ENCODE measurements at regions not wholly inside any gene's neighbourhood (a gene's known extent, or its start where the extent isn't known, plus 50 kb on each side); places are given as distances from the start of the nearest gene placed in this dataset.

DNA sequence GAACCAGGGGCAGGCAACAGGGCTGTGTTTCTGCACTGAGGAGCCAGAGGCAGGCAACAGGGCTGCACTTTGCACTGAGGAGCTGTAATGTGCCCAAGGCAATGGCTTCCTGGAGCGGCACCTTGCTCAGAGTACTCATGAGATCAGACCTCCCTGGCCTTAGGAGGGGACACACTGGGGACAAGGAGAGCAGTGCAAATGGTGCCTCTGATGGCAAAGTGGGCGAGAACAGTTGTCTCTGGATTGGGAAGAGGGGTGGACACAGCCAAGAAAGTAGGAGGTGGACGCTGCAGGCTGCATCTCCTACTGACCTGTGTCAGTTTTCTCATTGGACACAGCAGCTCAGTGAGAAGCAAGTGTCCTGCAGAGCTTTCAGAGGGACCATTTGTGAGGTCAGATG is 1443.3 kb downstream of the TBC1D22A start:
- DNase-seq (ENCODE audit: low spot score), result no peak
- no peak for FAIRE-seq

DNA sequence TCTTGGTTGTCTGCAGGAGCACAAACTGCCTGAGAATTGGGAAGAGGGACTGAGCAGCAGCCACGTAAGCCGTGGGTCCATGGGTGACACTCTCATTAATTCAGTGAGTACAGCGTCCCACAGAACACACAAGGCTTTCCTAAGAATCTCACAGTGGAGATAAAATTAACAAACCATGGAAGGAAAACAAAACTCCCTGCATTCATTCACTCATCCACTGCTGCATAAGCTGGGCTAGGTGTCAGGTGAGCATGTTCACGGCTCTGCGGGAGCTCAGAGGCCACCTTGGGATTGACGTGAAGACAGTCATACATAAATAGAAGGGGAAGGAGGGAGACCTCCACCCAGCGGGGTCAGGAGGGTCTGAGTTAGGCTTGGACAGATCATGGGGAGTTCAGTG is 1442.7 kb downstream of the TBC1D22A start:
- DNase-seq (ENCODE audit: low spot score) (no peak), FAIRE-seq (no peak)

DNA sequence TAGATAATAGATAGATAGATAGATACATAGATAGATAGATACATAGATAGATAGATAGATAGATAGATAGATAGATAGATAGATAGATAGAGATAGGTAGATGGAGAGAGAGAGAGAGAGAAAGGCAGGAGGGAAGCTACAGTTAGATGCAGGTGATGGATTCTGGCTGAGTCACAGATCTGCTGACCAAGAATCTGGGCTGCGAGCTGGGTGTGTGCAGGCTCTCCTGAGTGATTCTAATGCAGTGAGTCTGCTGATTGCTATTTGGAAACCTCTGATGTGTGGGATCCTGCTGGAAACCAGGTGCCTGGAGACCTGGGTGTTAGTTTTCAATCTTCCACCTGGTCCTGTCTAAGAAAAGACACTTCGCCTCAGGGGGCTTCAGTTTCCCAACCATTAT is 1441.8 kb downstream of the TBC1D22A start:
- DNase-seq (ENCODE audit: low spot score), result no peak
- FAIRE-seq, result no peak

DNA sequence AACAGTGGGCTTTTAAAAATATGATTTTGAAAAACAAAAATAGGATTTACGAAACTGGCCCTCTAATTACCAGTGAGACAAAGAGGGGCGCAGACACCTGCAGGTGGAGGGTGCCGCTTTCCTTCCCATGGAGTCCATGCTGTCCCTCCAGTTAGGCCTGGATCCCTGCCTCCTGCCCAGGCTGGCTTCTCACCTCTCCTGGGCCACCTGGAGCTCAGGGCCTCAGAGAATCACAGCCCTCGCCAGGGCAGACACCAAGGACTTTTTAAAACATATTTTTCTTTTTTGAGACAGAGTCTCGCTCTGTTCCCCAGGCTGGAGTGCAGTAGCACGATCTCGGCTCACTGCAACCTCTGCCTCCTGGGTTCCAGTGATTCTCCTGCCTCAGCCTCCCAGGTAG is 1437.2 kb downstream of the TBC1D22A start:
- no peak for DNase-seq (ENCODE audit: low spot score)
- no peak for FAIRE-seq

DNA sequence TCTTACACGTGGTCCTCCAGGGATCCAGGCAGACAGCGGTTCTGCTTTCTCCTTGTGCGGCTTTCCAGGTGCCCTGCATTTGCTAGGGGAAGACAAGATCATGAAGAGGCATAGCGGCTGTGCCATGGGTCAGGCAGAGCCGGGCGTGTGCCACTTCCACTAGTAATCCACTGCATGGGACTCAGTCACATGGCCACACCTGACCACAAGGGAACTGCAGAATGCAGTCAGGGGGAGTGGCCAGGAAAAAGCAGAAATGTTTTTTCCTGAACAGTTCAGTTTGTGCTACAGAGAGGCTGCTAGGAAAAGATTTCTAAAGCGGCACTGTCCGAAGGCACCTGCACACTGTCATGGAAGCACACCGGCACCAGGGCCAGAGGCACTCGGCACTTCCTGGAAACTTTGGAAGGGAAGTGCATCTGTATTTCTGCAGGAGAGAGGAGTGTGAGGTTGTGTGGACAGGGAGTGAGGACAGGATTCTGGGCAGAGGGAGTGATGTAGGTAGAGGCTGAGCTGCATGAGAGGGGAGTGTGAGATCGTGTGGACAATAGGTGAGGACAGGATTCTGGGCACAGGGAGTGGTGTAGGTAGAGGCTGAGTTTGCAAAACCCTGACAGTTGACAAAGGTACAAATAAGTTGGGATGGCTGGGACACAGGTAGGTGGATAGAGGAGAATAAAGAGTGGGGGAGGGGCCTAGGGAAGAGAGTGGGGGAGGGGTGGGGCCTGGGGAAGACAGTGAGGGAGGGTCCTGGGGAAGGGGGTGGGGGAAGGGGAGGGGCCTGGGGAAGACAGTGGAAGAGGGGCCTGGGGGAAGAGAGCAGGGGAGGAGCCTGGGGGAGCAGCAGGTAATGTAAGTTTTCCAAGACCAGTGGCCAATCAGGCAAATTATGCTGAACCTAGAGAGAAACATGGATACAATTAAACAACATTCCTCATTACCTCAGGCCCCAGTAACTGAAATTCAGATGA is 1436.3 kb downstream of the TBC1D22A start:
- FAIRE-seq (no peak), DNase-seq (ENCODE audit: low spot score) (no peak)

DNA sequence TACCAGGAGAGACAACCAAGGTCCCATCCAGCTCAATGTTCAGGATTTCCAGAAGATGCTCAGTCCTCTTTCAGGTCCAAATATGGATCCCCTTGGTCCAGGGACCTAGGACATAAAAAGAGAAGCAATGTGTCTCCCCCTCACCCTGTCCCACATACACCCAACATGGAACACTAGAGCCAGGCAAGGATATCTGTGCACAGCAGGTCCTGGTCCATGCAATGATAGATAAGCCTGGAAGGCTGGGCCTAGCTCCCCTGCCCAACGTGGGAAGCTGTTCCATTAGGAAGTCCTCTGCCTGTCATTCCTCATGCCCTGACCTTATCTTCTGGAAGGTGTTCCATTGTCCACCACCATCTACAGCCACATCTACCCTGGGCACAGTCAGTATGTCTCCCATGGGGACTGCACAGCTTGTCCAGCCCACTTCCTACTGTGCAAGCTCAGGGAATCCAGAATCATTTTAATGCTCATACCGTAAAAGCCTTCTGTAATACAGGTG is 1434.8 kb downstream of the TBC1D22A start:
- no peak for FAIRE-seq
- DNase-seq (ENCODE audit: low spot score), result no peak

DNA sequence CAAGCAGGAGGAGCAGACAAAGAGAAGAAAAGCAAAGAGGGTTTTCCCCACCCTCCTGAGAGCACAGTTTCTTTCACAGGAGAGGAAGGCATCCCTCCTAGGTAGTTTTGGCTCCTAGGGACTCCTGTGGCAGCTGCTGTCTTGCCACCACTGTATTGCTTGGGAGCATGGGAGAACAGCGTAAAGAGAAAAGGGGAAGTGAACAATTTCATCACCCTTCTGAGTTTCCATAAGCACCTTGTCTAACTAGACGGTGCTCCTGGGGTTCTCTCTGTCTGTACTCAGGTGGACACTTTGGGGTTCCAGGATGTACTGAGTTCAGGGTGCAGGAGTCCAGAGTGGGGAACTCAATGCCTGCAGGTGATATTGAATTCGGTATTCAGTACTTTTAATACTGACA is 1430.5 kb downstream of the TBC1D22A start:
- DNase-seq (ENCODE audit: low spot score) (no peak), FAIRE-seq (no peak)

DNA sequence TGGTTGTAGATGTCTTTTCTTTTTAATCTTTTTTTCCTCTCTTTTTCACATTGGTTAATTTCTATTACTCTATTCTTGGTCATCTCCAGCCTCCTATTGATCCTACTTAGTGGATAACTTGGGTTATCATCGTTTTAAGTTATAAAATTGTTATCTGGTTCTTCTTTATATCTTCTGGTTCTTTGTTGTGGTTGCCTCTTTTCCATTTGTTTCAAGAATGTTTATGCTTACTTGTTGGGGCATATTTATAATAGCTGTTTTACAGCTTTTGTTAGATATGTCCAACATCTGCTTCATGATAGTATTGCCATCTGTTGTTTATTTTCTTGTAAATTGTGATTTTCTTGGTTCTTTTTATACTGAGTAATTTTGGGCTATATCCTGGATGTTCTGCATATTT is 1429.6 kb downstream of the TBC1D22A start:
- FAIRE-seq (no peak), DNase-seq (ENCODE audit: low spot score) (no peak)

DNA sequence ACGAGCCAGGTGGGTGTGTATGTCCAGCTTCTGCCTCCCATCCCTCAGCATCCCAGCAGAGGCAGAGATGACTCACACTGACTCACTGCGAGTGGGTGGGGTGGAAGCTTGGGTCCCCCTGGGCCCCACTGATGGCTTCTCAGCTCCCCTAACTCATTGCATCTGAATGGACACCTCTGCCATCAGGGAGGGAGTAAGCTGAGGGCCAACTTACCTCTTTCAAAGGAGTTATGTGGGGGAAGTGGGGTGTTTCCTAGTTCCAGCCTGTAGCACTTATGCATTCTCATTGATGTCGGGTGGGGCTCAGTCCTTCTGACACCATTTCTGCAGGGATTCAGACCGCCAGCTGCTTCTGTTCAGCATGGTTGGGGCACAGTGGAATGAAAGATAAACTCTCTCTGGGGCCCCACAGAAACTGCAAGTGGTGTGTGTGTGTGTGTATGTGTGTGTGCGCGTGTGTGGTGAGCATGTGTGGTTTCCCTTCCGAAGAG is 1425.8 kb downstream of the TBC1D22A start:
- DNase-seq (ENCODE audit: low spot score) (no peak), FAIRE-seq (no peak)

DNA sequence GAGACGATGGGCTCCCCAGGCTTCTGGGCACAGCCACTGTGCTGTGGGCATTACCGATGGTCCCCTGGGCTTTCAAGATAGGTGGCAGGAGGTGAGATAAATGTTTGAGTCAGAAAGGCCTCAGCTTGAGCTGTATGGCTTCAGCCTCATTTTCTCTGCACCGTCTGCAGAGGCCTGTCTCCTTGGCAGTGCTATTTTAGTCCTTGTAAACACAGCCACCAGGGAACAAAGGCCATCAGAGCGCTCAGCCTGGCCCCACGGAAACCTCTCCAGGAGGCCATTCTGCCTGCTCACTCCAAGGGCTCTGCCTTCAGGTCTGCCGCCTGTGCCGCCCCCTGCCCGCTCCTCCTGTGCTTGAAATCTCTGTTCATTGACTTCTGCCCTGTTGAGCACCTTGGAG is 1424.9 kb downstream of the TBC1D22A start:
- no peak for FAIRE-seq
- no peak for DNase-seq (ENCODE audit: low spot score)

DNA sequence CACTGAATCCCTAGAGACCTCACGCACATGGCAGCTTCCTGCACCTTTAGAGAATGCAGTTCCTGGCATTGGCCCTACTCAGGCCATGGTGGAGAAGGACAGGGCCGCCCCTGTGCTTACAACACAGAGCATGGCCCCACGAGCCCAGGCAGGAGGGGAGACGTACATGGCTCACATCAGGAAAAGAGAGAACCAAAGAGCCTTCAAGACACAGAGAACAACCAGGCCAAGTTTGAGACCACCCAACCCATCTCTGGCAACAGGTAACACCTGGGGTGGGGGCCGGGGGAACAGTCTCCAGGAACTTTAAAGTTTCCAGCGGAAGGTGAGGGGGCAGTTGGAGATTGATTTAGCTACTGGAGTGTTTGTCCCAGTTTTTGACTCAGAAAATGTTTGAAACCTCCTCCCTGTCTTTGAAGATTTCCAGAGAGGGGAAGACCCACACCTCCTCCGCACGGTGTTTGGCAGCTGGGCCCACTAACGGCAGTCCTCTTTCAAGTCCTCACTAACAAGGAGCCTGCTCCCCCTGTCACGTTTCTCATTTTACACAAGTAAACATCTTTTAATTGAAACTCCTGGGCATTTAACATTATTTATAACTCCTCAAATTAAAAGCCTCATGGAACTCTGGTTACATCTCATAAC is 1423.8 kb downstream of the TBC1D22A start:
- FAIRE-seq (no peak), DNase-seq (ENCODE audit: low spot score) (no peak)

DNA sequence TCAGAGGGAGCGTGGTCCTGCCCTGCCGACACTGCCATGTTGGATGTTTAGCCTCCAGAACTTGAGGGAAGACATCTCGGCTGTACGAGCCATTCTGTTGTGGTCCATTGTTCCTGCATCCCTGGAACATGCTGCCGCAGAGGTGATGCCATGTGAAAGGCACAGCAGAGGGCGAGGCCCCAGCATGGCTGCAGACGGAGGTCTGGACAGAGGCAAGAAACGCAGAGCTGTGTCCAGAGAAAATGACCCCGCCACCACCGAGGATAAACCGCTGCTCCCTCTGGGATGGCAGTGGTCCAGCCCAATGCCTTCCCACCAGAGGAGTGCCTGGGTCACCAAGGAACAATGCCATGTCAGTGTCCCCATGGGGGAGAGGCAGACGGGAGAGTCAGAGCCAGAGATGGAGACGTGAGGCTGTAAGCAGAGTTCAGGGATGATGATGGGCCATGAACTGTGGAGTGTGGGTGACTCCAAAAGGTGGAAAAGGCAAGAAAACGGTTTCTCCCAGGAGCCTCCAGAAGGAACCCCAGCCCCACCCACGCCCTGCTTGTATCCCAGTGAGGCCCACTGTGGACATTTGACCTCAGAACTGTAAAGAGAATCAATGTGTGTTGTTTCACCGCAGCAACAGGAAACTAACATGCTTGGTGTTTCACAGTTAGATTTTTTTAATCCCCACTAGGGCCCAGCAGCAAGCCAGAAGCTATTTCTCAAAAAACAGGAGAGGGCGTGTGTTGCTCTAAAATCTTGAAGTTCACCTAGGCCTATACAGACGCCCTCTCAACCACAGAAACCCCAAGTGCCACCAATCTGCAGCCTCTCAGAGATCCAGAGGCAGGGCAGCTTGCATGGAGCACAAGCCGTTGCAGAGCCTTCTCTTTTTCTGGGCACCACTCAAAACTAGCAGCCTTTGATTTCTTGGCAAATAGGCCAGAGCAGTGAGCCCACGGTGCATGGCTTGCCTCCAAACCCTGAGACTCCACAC is 1422.9 kb downstream of the TBC1D22A start:
- FAIRE-seq (no peak), DNase-seq (ENCODE audit: low spot score) (no peak)

DNA sequence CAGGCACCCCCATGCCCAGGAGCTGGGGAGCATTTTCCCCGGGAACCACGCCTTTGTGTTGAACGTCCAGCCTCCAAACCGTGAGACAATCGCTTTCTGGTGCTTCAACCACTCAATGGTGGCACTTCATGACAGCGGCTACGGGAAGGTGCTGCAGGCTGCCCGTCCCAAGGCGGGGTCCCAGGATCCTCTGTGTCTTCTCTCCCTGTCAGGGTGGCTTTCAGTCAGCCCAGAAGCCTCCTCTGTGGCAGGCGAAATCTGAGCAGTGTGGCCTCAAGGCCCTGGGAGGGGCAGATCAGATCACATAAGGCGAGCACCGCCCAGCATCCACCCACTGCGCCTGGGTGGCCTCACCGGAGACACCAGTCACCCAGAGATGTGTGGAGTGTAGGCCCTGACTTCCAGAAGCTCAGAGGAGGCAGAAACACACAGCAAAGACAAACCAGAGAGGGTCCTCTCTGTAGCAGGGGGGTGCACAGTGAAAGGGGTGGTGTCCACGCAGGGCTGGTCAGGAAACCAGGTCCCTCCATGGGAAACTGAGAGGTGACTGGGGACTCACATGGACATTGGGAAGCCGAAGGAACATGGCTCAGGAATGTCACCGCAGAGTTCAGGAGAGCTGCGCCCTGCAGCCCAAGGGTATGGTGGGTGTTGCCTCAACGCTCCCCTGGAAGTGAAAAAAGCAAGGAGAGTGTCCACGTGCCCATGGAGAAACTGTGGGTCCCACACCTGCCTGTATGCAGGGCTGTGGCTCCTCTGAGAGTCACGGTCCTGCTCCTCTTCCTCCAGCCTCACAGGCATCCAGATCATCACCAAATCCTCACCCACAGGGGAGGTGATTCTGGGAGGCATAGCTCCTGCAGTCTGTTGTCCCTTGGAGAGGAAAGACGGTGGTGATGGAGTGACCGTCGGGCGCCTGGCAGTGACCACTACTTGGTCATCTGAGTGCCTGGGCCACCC is 1420.7 kb downstream of the TBC1D22A start:
- FAIRE-seq (no peak), DNase-seq (ENCODE audit: low spot score) (no peak)

DNA sequence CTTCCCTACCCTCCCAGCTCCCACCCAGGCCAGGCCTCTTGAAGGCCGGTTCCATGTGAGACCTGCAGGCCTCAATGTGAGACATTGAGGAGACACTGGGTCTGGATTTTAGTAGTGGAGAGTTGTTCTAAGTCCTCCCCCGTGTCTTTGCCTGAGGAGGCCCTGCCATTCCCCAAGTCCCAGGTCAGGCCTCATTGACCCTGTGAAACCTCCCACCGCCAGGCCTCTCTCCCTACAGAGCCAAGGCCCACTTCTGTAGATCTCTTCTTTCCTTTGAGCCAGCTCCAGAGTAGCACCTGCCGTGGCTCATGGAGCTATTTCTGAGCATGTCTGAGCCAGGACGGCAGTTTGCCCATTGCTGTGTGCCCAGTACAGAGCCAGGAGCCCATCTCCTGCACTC is 1419.6 kb downstream of the TBC1D22A start:
- FAIRE-seq (no peak), DNase-seq (ENCODE audit: low spot score) (no peak)

DNA sequence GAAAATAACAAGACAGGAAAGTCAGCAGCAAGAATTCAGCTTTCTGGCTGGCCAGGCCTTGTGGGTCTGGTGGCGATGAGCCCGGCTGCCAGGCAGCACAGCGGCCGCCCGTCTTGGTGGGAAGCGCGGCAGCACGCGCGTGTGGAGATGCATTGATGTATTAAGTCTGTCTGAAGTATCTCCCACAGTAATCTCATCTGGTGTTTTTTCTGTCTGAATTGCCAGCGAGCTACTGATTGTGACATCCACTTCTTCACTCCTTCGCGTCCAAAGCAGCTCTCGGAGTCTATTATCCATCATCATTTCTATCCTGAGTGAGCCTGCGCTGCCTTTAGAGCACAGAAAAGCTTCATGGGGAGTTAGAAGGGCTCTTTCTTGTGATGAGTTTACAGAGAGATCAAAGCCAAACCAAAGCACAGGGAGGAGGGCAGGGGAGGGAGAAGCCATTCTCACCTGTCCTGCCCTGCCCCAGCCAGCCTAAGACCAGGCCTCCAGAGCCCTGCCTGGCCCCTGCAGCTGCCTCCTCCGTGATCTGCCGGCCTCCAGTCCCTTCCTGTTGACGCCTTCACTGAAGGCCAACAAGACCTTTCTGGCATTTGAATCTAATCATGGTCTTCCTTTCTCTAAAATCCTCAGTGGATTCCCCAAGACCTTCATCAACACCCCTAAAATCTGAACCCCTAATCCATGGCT is 1419.0 kb downstream of the TBC1D22A start:
- DNase-seq (ENCODE audit: low spot score) (no peak), FAIRE-seq (no peak)

DNA sequence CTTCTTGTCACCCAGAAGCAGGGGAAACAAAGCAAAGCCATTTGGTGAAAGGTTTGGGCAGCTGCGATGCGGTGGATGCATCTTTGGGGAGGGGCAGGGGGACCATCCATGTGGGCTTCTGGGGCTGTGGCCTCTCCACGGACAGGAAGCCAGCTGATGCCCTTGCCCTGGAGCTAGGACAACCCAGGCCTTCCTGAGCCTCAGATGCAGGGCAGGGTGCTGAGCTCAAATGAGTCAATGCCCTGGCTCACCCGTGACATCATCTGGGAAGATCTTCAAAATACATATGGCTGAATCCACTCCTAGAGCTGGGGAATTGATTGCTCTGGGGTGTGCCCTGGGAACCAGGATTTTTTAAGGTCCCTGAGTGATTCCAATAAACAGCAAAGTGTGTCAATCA is 1418.2 kb downstream of the TBC1D22A start:
- no peak for FAIRE-seq
- DNase-seq (ENCODE audit: low spot score), result no peak

DNA sequence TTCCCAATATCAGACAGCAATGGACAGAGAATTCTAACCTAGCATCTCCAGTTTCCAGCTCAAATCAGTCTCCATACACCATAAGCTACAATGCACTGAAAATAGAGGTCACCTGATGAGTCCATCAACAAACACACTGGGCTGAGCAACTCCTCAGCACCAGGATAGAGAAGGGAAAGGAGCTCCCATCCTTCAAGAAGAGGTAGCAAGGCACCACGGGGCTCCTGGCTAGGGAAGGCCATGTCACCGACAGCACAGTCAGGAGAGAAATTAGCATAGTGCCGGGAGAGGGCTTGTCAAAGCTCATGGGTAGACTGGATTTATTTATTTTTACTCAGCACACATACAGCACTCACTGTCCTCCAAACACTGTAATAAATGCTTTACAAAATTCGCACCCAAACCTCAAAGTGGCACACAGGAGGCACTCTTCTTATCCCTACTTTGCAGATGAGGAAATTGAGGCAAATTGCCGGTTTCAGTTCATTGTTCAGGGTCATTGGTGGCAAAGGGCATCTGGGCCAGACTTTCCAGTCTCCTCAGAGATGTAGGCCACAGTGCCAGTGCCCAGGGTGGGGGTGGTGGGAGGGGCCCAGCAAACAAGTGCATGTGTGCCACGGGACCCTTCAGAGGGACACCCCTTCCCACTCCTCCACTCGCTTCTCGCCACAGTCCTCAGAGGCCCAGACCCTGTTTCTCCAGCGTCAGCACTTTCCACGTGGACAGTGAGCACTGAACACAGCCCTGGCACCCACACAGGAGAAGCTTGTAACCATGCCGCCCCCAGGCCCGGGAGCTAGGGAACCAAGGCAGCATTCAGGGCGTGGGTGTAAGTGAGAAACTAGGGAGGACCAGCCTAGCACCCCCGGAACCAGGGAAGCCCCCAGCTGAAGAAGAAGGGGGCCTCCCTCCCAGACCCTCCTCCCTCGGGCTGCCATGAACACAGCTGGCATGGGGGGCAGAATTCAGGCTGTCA is 1417.4 kb downstream of the TBC1D22A start:
- FAIRE-seq, result no peak
- no peak for DNase-seq (ENCODE audit: low spot score)

DNA sequence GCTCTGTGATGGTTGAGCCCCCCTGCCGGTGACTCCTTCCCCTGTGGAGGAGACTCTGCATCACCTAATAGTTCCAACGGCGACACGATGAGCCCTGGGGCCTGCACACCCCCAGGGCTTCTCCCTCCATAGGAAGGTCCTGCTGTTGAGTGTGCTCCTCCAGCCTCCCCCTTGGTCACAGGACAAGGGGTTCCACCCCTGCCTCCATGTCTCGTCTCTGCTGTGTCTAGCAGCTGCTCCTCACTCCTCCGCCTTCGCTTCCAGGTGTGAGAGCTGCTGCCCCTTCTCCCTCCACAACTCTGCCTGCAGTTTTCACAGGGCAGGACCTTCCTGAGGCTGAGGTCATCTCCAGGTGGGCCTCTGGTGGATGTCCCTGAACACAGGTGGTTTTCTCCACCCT is 1416.1 kb downstream of the TBC1D22A start:
- FAIRE-seq (no peak), DNase-seq (ENCODE audit: low spot score) (no peak)

All from RCC 7860 (cell line).